Mesendoderm (in vitro differentiated cells): ENCODE measurements at regions not wholly inside any gene's neighbourhood (a gene's known extent, or its start where the extent isn't known, plus 50 kb on each side); places are given as distances from the start of the nearest gene placed in this dataset.
A peak's percentile ranks its signal among the peaks of the same experiment; 100 is the strongest.

ENCODE experiments used
- DNase-seq: peaks from one replicate; pipeline ENCODE4 v3.0.0; 2013
- H2AK5ac ChIP-seq: 2 replicates; pipeline ENCODE4 v1.6.1; 2013; ENCODE audit warnings: low read length, inconsistent platforms
- H2BK120ac ChIP-seq: 2 replicates; pipeline ENCODE4 v1.6.1; 2013; ENCODE audit warnings: low read depth, mild to moderate bottlenecking, low read length, moderate library complexity, mixed read lengths
- H2BK15ac ChIP-seq: replicated peaks from 2 replicates; pipeline ENCODE4 v1.6.1; 2013; ENCODE audit warnings: low read depth, mild to moderate bottlenecking, moderate library complexity
- H2BK5ac ChIP-seq: 2 replicates; pipeline ENCODE4 v1.6.1; 2013; ENCODE audit warnings: low read length, inconsistent platforms
- H3K18ac ChIP-seq: 2 replicates; pipeline ENCODE4 v1.6.1; 2013; ENCODE audit warnings: mild to moderate bottlenecking, low read length, mixed read lengths
- H3K23ac ChIP-seq: one replicate; pipeline ENCODE4 v1.6.1; 2013; ENCODE audit warnings: low read length
- H3K27ac ChIP-seq: 2 replicates; pipeline ENCODE4 v1.5.1; 2013; ENCODE audit warnings: low read depth, mild to moderate bottlenecking, inconsistent platforms, low read length, moderate library complexity
- H3K27me3 ChIP-seq: 2 replicates; pipeline ENCODE4 v1.6.1; 2013; ENCODE audit warnings: low read length, control low read depth, mild to moderate bottlenecking, inconsistent platforms; ENCODE audit not compliant: insufficient read depth, poor library complexity
- H3K36me3 ChIP-seq: 2 replicates; pipeline ENCODE4 v1.6.1; 2013; ENCODE audit warnings: low read length, inconsistent platforms; ENCODE audit not compliant: control insufficient read depth, insufficient read depth
- H3K4ac ChIP-seq: one replicate; pipeline ENCODE4 v1.6.1; 2013; ENCODE audit warnings: low read depth, mild to moderate bottlenecking, low read length, moderate library complexity
- H3K4me1 ChIP-seq: 2 replicates; pipeline ENCODE4 v1.6.1; 2013; ENCODE audit warnings: low read depth, low read length, inconsistent platforms; ENCODE audit not compliant: control insufficient read depth
- H3K4me2 ChIP-seq: 2 replicates; pipeline ENCODE4 v1.6.1; 2013; ENCODE audit warnings: low read length
- H3K4me3 ChIP-seq: 2 replicates; pipeline ENCODE4 v1.5.1; 2013; ENCODE audit warnings: mild to moderate bottlenecking, low read length
- H3K56ac ChIP-seq: one replicate; pipeline ENCODE4 v1.6.1; 2013; ENCODE audit warnings: low read length
- H3K79me1 ChIP-seq: 2 replicates; pipeline ENCODE4 v1.6.1; 2013; ENCODE audit warnings: low read length, inconsistent platforms
- H3K79me2 ChIP-seq: 2 replicates; pipeline ENCODE4 v1.6.1; 2013; ENCODE audit warnings: mild to moderate bottlenecking, low read length; ENCODE audit not compliant: control insufficient read depth, insufficient read depth
- H3K9ac ChIP-seq: 2 replicates; pipeline ENCODE4 v1.6.1; 2013; ENCODE audit warnings: low read length, inconsistent platforms
- H4K5ac ChIP-seq: one replicate; pipeline ENCODE4 v1.6.1; 2013; ENCODE audit warnings: low read length
- H4K8ac ChIP-seq: one replicate; pipeline ENCODE4 v1.6.1; 2013; ENCODE audit warnings: low read depth, mild to moderate bottlenecking, control low read depth, low read length, moderate library complexity
- WGBS: extraction: QIAGEN DNeasy Blood & Tissue Kit; methylation state at CpG from one replicate; pipeline ENCODE4 v1.1.7; 2013; ENCODE audit warnings: low lambda C conversion rate, missing lambda C conversion rate; ENCODE audit not compliant: insufficient coverage; ENCODE audit errors: extremely low coverage; 5-methylcytosine and 5-hydroxymethylcytosine counted together

DNA sequence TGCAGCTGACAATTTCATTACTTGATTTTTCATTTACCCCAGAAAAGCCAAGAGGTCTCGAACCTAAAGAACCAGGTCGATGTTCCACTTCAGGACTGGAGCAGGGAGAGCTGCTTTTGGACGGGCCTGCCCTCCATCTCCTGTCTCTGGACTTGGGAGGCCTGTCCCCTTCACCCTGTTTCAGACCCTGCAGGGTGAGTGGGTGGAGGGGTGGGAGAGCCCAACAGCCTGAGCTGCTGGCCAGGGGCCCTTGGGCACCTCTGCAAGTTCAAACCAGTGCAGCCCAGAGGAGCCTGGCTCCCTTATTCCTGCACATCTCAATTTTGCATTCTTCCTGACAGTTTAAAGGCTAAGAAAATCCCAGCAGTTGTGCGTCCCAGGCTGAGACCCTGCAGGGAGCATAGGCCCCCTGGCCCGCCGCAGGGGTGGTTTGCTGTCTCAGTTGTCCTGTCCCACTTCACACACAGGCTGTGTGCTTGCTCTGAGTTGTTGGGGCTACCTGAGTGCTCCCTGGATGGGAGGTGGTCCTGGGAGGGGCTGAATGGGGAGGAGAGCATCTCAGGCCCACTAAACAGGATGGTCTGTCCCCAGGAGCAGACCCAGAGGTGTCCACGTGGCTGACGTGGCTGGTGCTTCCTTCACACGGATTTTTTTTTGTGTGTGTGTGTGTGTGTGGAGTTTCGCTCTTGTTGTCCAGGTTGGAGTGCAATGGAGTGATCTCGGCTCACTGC is 443.7 kb downstream of the PTPRU start:
- H3K56ac ChIP-seq: no peak overlapping the region
- no peaks in the 10 kb centered on the region for H3K79me1 ChIP-seq
- no peak overlapping the region for H3K4me3 ChIP-seq
- H4K8ac ChIP-seq: no peak overlapping the region
- no peak overlapping the region for H3K9ac ChIP-seq
- H2AK5ac ChIP-seq: no peak overlapping the region
- H3K4ac ChIP-seq: no peak overlapping the region
- H3K36me3 ChIP-seq: no peaks in the 10 kb centered on the region
- WGBS: no CpG with 5 or more reads among the region's 11 CpGs
- H4K5ac ChIP-seq: no peak overlapping the region
- H3K18ac ChIP-seq: no peak overlapping the region
- H3K27me3 ChIP-seq: no peaks in the 10 kb centered on the region
- no peak overlapping the region for H2BK5ac ChIP-seq
- no peaks in the 10 kb centered on the region for H3K79me2 ChIP-seq
- no peak overlapping the region for H2BK15ac ChIP-seq
- no peak overlapping the region for H3K23ac ChIP-seq
- no peak overlapping the region for H3K27ac ChIP-seq
- no peak for DNase-seq
- H3K4me2 ChIP-seq: no peak overlapping the region
- no peak overlapping the region for H2BK120ac ChIP-seq
- H3K4me1 ChIP-seq: no peaks in the 10 kb centered on the region

GRCh38 chr1:29679316-29679715 is 443.0 kb downstream of the PTPRU start:
- no peak for DNase-seq
- no CpG with 5 or more reads among the region's 5 CpGs for WGBS

DNA sequence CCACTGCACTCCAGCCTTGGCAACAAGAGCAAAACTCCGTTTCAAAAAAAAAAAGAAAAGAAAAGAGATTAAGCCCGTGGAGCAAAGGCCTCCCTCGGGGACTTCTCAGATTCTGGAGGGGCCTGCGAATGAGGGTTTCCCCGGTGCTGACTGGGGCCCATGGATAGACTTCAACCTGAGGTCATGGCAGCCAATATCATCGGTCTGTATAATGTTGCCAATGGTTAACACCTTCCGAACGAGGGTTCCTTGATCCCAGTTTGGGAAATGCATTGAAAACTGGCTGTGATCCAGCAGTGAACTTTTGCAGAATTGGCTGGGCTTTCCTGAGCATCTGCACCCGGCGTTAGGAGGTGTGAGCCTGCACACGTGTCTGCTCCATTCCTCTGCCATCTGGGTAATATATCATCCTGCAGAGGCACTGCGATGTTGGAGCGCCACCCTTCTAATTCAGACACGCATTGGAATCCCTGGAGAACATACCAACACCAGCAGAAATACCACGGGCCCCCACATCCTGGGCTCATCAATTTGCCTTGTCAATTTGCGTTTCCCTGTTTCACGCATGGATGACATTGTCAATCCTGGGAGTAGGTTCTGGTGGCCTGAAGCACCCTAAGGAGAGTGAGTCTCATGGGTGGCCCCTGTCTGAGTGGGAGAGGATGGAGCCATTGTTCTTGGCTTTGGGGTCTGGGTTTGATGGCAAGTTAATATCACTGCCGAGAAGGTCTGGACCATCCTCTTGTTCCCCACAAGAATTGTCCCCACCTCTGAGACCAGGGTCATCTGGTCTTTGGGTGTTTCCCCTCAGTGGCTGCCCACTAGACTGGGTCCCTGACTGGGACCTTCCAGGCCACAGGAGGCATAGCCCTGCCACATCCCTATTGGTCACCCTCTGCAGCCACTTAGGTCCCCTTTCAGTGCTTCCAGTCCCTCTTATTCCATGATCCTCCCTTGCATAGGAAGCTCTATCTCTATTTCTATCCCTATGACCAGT is 441.0 kb downstream of the PTPRU start:
- Histone ChIP-seq H3K79me2 (no peaks in the 10 kb centered on the region), H3K4me3 (no peak overlapping the region), H2AK5ac (no peak overlapping the region), H4K8ac (no peak overlapping the region), H3K4me1 (no peaks in the 10 kb centered on the region), H3K27me3 (no peaks in the 10 kb centered on the region), H4K5ac (no peak overlapping the region), H3K27ac (no peak overlapping the region), H3K79me1 (no peaks in the 10 kb centered on the region), H3K56ac (no peak overlapping the region), H2BK120ac (no peak overlapping the region), H3K23ac (no peak overlapping the region), H3K9ac (no peak overlapping the region), H2BK15ac (no peak overlapping the region), H3K4ac (no peak overlapping the region), H3K4me2 (no peak overlapping the region), H2BK5ac (no peak overlapping the region), H3K18ac (no peak overlapping the region), H3K36me3 (no peaks in the 10 kb centered on the region)
- no peak for DNase-seq
- WGBS: no CpG with 5 or more reads among the region's 18 CpGs

More at GRCh38 chr1:29679316-29679715, 443.0 kb downstream of the PTPRU start:
- H3K4me1 ChIP-seq: no peaks in the 10 kb centered on the region
- H2BK15ac ChIP-seq: no peak overlapping the region
- no peak overlapping the region for H2AK5ac ChIP-seq
- H3K56ac ChIP-seq: no peak overlapping the region
- H3K9ac ChIP-seq: no peak overlapping the region
- no peaks in the 10 kb centered on the region for H3K27me3 ChIP-seq
- no peaks in the 10 kb centered on the region for H3K36me3 ChIP-seq
- no peak overlapping the region for H3K23ac ChIP-seq
- H3K4me3 ChIP-seq: no peak overlapping the region
- no peak overlapping the region for H4K5ac ChIP-seq
- no peak overlapping the region for H3K27ac ChIP-seq
- no peak overlapping the region for H3K18ac ChIP-seq
- H3K79me2 ChIP-seq: no peaks in the 10 kb centered on the region
- no peak overlapping the region for H3K4ac ChIP-seq
- no peak overlapping the region for H4K8ac ChIP-seq
- H3K4me2 ChIP-seq: no peak overlapping the region
- H2BK120ac ChIP-seq: no peak overlapping the region
- H2BK5ac ChIP-seq: no peak overlapping the region
- H3K79me1 ChIP-seq: no peaks in the 10 kb centered on the region

GRCh38 chr1:29676496-29676895 is 440.2 kb downstream of the PTPRU start:
- Histone ChIP-seq H3K4me3 (no peak overlapping the region), H2BK15ac (no peak overlapping the region), H3K23ac (no peak overlapping the region), H2BK5ac (no peak overlapping the region), H3K36me3 (no peaks in the 10 kb centered on the region), H3K9ac (no peak overlapping the region), H3K27me3 (no peaks in the 10 kb centered on the region), H3K4ac (no peak overlapping the region), H3K4me1 (no peaks in the 10 kb centered on the region), H3K79me2 (no peaks in the 10 kb centered on the region), H3K18ac (no peak overlapping the region), H3K4me2 (no peak overlapping the region), H3K79me1 (no peaks in the 10 kb centered on the region), H4K8ac (no peak overlapping the region), H3K56ac (no peak overlapping the region), H2BK120ac (no peak overlapping the region), H3K27ac (no peak overlapping the region), H4K5ac (no peak overlapping the region), H2AK5ac (no peak overlapping the region)
- no CpG with 5 or more reads among the region's 4 CpGs for WGBS
- DNase-seq: no peak

DNA sequence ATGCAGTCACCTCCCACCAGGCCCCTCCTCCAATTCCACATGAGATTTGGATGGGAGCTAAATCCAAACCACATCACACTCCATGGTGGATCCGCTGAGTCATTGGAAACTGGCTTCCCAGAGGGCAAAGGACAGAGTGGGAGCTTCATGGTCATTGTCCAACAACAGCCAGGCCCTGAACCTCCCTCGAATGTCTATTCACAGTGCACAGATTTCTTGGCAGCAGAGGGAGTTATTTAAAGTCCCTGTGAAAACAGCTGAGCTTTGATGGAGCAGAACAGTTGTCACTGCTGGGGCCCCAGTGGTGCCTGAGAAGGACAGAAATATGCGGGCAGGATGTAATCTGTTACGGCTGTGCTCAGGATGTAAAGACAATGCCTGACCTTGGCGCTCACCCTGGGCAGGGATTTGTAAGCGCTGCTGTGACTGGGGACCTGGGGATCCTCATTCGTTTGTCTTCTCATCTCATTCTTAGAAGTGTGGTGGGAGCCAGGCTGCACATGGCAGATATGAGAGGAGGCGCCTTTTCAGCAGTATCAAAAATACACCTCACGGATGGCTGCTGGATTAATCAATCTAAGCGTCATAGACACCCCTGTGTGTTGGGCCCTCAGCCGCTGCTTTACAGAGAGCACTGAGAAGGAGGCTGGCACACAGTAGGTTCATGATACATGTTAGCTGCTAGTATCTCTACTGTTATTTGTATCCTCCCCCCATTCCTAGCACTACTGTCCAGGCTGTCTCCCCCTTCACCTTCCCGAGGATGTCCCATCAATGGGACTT is 439.4 kb downstream of the PTPRU start:
- Histone ChIP-seq H3K79me2 (no peaks in the 10 kb centered on the region), H3K4me1 (no peaks in the 10 kb centered on the region), H3K4me2 (no peak overlapping the region), H3K27me3 (no peaks in the 10 kb centered on the region), H4K8ac (no peak overlapping the region), H3K79me1 (no peaks in the 10 kb centered on the region), H4K5ac (no peak overlapping the region), H3K4me3 (no peak overlapping the region), H3K18ac (no peak overlapping the region), H2BK15ac (no peak overlapping the region), H3K9ac (no peak overlapping the region), H2BK120ac (no peak overlapping the region), H3K4ac (no peak overlapping the region), H3K36me3 (no peaks in the 10 kb centered on the region), H2AK5ac (no peak overlapping the region), H3K56ac (no peak overlapping the region), H2BK5ac (no peak overlapping the region), H3K23ac (no peak overlapping the region), H3K27ac (no peak overlapping the region)
- WGBS: no CpG with 5 or more reads among the region's 12 CpGs
- peak; percentile 8 for DNase-seq
